ENCODE measurements at regions not wholly inside any gene's neighbourhood (a gene's known extent, or its start where the extent isn't known, plus 50 kb on each side); places are given as distances from the start of the nearest gene placed in this dataset.

DNA sequence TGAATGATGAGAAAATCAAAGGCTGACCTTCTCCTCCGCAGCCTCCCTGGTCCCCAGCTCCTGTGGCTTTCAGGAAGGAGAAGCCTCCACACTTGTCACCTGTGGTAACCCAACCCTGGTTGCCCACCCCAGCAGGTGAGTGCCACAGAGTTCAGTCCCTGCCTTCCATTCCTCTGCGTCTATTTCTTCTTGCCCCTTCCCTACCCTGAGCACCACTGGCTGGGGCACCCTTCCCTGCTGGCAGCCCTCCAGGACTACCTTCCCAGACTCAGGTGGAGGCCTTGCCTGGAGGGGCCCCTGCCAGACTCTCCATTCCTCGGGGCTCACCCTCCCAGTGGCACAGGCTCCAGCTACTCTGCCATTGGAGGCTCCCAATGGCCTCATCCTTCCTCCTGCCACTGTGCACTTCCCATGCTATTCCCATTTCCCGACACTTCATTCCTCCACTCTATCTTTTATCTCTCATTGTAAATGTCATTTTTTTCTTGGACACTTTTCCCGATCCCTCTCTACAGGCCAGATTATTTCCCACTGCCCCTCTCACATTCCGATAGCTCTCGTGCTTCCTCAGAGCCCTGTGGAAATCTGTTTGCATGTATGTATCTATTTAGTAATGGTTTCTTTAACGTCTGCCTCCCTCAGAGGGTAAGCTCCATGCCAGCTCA is 90.6 kb upstream of the PCBD1 start:
- Histone ChIP-seq H3K36me3 (ENCODE audit: control insufficient read depth, insufficient read depth, low read length) (no peaks in the 10 kb centered on the region), H3K4me3 (ENCODE audit: low read depth, low read length) (no peak overlapping the region), H3K27me3 (ENCODE audit: control insufficient read depth, insufficient read depth, low read length) (peaks cover 3% of the 10 kb centered on the region)
- TF ChIP-seq, protein P1, sequence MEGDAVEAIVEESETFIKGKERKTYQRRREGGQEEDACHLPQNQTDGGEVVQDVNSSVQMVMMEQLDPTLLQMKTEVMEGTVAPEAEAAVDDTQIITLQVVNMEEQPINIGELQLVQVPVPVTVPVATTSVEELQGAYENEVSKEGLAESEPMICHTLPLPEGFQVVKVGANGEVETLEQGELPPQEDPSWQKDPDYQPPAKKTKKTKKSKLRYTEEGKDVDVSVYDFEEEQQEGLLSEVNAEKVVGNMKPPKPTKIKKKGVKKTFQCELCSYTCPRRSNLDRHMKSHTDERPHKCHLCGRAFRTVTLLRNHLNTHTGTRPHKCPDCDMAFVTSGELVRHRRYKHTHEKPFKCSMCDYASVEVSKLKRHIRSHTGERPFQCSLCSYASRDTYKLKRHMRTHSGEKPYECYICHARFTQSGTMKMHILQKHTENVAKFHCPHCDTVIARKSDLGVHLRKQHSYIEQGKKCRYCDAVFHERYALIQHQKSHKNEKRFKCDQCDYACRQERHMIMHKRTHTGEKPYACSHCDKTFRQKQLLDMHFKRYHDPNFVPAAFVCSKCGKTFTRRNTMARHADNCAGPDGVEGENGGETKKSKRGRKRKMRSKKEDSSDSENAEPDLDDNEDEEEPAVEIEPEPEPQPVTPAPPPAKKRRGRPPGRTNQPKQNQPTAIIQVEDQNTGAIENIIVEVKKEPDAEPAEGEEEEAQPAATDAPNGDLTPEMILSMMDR (IDR thresholded peaks at IDR 0.05; ENCODE audit: insufficient read depth, low read length, poor library complexity, severe bottlenecking) = no peak
- no peak for DNase-seq (ENCODE audit: low read depth)

DNA sequence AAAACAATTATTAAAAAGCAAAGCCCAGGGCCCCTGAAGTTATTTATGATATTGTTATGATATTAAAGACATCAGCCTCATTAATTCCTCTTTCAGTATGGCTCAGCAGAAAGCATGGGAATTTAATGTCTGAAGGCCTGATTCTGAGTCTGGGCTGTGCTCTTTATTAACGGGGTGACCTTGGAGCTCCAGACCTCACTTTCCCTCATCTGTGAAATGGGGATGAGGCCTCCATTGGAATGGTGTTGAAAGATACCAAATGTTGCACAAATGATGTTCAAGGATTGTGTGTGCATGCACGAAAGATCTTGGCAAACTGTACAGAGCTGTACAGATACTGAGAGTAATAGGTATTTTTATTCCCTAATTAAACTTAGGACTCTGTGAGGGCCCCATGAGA is 92.3 kb upstream of the PCBD1 start:
- Histone ChIP-seq H3K36me3 (ENCODE audit: control insufficient read depth, insufficient read depth, low read length) (no peaks in the 10 kb centered on the region), H3K4me3 (ENCODE audit: low read depth, low read length) (no peak overlapping the region), H3K27me3 (ENCODE audit: control insufficient read depth, insufficient read depth, low read length) (peaks cover 3% of the 10 kb centered on the region)
- DNase-seq (ENCODE audit: low read depth) = no peak
- TF ChIP-seq, protein P1 (IDR thresholded peaks at IDR 0.05; ENCODE audit: insufficient read depth, low read length, poor library complexity, severe bottlenecking) = no peak

DNA sequence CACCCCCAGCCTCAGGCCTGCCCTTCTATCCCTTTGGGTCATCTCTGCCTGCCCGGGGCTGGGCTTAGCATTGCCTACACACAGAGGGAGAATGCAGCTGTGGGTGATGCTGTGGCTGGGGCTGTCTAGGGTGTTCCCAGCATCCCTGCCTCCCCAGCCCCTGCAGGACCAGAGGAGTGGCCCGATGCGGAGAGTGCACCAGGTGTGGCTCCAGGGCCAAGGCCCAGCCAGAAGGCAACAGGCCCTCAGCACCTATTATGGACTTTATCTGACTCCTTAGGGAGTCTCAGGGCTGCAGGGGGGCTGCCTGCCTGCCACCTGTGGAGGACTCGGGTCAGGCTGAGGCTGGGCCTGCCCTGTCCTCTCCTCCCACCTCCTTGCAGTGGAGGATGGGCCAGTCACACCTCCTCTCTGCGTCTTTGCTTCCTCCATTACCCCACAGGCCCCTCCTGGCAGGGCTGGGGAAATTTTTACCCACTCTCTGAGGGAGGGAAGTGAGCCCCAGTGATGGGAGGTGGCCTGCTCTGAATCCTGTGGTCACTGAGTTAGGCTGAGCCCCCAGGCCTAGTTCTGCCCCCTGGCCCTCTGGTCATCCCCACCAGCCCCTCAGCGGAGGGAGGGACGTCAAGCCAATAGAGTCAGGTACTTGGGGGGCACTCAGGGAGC is 92.9 kb upstream of the PCBD1 start:
- Histone ChIP-seq H3K4me3 (ENCODE audit: low read depth, low read length) (no peak overlapping the region), H3K27me3 (ENCODE audit: control insufficient read depth, insufficient read depth, low read length) (peaks cover 3% of the 10 kb centered on the region), H3K36me3 (ENCODE audit: control insufficient read depth, insufficient read depth, low read length) (no peaks in the 10 kb centered on the region)
- DNase-seq (ENCODE audit: low read depth) = no peak
- TF ChIP-seq, protein P1 (IDR thresholded peaks at IDR 0.05; ENCODE audit: insufficient read depth, low read length, poor library complexity, severe bottlenecking) = no peak

DNA sequence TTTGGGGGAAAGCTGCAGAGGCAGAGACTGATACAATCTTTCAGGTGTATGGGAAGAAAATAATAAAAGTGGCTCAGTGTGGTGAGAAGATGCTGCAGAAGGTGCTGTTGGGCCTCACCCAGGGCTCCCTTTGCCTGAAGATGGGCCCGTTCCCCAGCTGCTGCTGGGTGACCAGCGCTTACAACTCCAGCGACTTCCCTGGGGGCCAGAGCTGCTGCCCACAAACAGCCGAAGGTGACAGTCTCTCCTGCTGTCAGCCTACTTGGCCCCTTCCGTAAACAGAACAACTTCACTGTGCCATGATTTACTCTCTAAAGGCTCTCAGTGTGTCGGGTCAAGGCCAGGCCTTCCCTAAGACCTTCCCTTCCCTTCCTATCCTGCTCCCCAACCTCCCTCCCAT is 93.6 kb upstream of the PCBD1 start:
- DNase-seq (ENCODE audit: low read depth) = no peak
- Histone ChIP-seq H3K4me3 (ENCODE audit: low read depth, low read length) (no peak overlapping the region), H3K27me3 (ENCODE audit: control insufficient read depth, insufficient read depth, low read length) (peaks cover 3% of the 10 kb centered on the region), H3K36me3 (ENCODE audit: control insufficient read depth, insufficient read depth, low read length) (no peaks in the 10 kb centered on the region)
- TF ChIP-seq, protein P1 (IDR thresholded peaks at IDR 0.05; ENCODE audit: insufficient read depth, low read length, poor library complexity, severe bottlenecking) = no peak

DNA sequence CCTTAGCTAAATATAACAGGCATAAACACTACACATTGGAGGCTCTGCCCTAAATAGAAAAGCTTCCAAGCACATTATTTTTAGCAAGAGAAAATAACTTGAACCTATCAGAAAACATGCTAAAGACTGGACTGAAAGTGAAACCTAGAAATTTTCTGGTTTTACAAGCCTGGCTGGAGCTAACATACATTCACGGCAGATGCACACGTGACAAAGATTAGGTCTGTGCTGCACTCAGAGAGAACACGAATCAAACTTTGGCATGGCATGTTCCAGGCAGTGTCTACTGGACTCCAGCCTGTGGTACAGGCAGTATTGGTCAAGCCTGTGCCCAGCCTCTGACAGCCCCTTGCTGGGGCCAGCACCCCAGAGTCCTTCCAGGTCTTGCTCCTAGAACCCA is 94.1 kb upstream of the PCBD1 start:
- no peak overlapping the region for H3K4me3 ChIP-seq (ENCODE audit: low read depth, low read length)
- no peak for DNase-seq (ENCODE audit: low read depth)

More for the DNA sequence above, 94.1 kb upstream of the PCBD1 start:
- TF ChIP-seq, protein P1 (IDR thresholded peaks at IDR 0.05; ENCODE audit: insufficient read depth, low read length, poor library complexity, severe bottlenecking) = no peak
- Histone ChIP-seq H3K27me3 (ENCODE audit: control insufficient read depth, insufficient read depth, low read length) (peaks cover 3% of the 10 kb centered on the region), H3K36me3 (ENCODE audit: control insufficient read depth, insufficient read depth, low read length) (no peaks in the 10 kb centered on the region)

Measured in kidney epithelial cell (primary cell).